Lung (tissue), 11 donors: ENCODE measurements at regions not wholly inside any gene's neighbourhood (a gene's known extent, or its start where the extent isn't known, plus 50 kb on each side); places are given as distances from the start of the nearest gene placed in this dataset.

ENCODE experiments used
- ATAC-seq: fragments of 200-7000 bp; cut with Tn5 transposase; one replicate; pipeline ENCODE4 v1.9.1; 2020; ENCODE audit warnings: moderate number of reproducible peaks; ENCODE audit not compliant: insufficient read depth, low FRiP score
- DNase-seq, 3 donors: peaks; one replicate each; pipeline ENCODE4 v3.0.0-alpha.2; 2013 to 2017
- H3K27ac ChIP-seq, 2 donors: one replicate each; pipeline ENCODE4 v1.5.1; 2013; ENCODE audit warnings: mild to moderate bottlenecking in 2 of 2, moderate library complexity in 2 of 2, control low read depth in 1 of 2, inconsistent platforms in 1 of 2, low read depth in 1 of 2, low read length in 1 of 2
- H3K27me3 ChIP-seq, 3 donors: one replicate each; pipeline ENCODE4 v1.5.1; 2013; ENCODE audit warnings: low read length in 2 of 3; ENCODE audit not compliant: control insufficient read depth in 3 of 3, insufficient read depth in 3 of 3
- H3K36me3 ChIP-seq, 4 donors: one replicate each; pipeline ENCODE4 v1.5.1; 2013; ENCODE audit warnings: low read length in 4 of 4, mild to moderate bottlenecking in 1 of 4, moderate library complexity in 1 of 4; ENCODE audit not compliant: control insufficient read depth in 4 of 4, insufficient read depth in 4 of 4
- H3K4me1 ChIP-seq, 5 donors: one replicate each; pipeline ENCODE4 v1.5.1; 2013; ENCODE audit warnings: low read length in 5 of 5, mild to moderate bottlenecking in 2 of 5, moderate library complexity in 1 of 5; ENCODE audit not compliant: control insufficient read depth in 5 of 5, insufficient read depth in 5 of 5
- H3K4me3 ChIP-seq: one replicate; pipeline ENCODE4 v1.5.1; 2013; ENCODE audit warnings: mild to moderate bottlenecking, control low read depth, moderate library complexity
- H3K9ac ChIP-seq, 2 donors: one replicate each; pipeline ENCODE4 v1.5.1; 2013; ENCODE audit warnings: low read length in 2 of 2, control low read depth in 1 of 2; ENCODE audit not compliant: insufficient read depth in 1 of 2
- H3K9me3 ChIP-seq, 4 donors: one replicate each; pipeline ENCODE4 v1.5.1; 2013; ENCODE audit warnings: low read length in 3 of 4, mild to moderate bottlenecking in 1 of 4, moderate library complexity in 1 of 4; ENCODE audit not compliant: control insufficient read depth in 4 of 4, insufficient read depth in 3 of 4
- WGBS, 2 donors: extraction: QIAGEN DNeasy Blood & Tissue Kit; methylation state at CpG; one replicate each; pipeline ENCODE4 v1.1.7; 2013; 5-methylcytosine and 5-hydroxymethylcytosine counted together
- TF ChIP-seq, protein P1 (sequence below): IDR thresholded peaks from 2 replicates; pipeline ENCODE4 v1.5.1; 2012; ENCODE audit warnings: mild to moderate bottlenecking; ENCODE audit errors: control extremely low read depth, extremely low read depth
- donor health status: control.
- donor health status: control.
- donor health status: Bipolar disorder and iron deficiency.
- donor health status: healthy.
- donor health status: DM: yes; HTN: yes; CAD: no.

DNA sequence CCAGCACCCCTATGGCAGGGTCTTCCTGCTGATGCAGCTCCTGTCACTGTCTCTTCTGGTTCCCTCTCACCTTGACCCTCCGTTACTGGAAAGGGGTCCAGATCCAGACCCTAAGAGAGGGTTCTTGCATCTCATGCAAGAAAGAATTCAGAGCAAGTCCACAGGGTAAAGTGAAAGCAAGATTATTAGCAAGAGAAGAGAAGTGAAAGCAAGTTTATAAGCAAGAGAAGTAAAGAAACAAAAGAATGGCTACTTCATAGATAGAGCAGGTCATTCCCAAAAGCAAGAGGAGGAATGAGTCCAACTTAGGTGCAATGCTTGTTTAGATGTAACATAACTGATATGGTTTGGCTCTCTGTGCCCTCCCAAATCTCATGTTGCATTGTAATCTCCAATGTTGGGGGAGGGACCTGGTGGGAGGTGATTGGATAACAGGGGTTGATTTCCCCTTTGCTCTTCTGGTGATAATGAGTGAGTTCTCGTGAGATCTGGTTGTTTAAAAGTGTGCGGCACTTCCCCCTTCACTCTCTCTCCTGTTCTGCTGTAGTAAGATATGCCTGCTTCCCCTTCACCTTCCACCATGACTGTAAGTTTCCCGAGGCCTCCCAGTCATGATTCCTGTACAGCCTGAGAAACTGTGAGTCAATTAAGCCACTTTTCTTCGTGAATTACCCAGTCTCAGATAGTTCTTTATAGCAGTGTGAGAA lies 183.3 kb downstream of the MED10 start:
- Histone ChIP-seq H3K9ac (no peak overlapping the region), H3K27ac (no peak overlapping the region), H3K4me1 (no peaks in the 10 kb centered on the region), H3K36me3 (no peaks in the 10 kb centered on the region), H3K27me3 (no peaks in the 10 kb centered on the region), H3K9me3 (peaks cover 0 to 1% (median 0%) of the 10 kb centered on the region in 4 donors), H3K4me3 (no peak overlapping the region)
- 59 to 64% methylated on average over 5 of the region's 5 CpGs for WGBS, 2 donors
- DNase-seq: no peak
- TF ChIP-seq, protein P1, sequence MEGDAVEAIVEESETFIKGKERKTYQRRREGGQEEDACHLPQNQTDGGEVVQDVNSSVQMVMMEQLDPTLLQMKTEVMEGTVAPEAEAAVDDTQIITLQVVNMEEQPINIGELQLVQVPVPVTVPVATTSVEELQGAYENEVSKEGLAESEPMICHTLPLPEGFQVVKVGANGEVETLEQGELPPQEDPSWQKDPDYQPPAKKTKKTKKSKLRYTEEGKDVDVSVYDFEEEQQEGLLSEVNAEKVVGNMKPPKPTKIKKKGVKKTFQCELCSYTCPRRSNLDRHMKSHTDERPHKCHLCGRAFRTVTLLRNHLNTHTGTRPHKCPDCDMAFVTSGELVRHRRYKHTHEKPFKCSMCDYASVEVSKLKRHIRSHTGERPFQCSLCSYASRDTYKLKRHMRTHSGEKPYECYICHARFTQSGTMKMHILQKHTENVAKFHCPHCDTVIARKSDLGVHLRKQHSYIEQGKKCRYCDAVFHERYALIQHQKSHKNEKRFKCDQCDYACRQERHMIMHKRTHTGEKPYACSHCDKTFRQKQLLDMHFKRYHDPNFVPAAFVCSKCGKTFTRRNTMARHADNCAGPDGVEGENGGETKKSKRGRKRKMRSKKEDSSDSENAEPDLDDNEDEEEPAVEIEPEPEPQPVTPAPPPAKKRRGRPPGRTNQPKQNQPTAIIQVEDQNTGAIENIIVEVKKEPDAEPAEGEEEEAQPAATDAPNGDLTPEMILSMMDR: no peak
- no peak for ATAC-seq

DNA sequence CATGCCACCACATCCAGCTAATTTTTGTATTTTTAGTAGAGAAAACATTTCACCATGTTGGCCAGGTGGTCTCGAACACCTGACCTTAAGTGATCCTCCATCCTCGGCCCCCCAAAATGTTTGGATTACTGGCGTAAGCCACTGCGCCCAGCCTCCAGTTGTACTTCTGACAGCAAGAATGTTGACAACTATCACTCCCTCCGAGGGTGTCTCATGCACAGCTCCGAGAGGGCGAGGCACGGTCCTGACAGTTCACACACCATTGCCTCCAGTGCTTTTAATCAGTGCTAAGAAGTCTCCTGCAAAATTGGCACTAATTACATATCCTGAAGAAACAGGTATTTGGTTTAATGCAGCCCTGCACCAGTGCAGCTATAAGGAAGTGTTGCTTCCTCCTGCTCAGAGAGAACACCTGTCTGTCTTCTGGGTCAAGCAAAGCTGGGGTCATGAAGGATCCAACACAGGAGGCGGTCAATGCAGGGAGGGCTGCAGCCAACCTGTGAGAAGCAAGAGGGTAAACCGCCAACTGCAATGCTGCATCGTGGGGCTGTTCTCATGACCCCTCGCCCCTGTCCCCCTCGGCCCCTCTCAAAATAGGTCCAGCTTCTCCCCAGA lies 184.0 kb downstream of the MED10 start:
- Histone ChIP-seq H3K27ac (no peak overlapping the region), H3K27me3 (no peaks in the 10 kb centered on the region), H3K4me1 (no peaks in the 10 kb centered on the region), H3K9me3 (peaks cover 0 to 1% (median 0%) of the 10 kb centered on the region in 4 donors), H3K4me3 (no peak overlapping the region), H3K9ac (no peak overlapping the region), H3K36me3 (no peaks in the 10 kb centered on the region)
- no peak for ATAC-seq
- TF ChIP-seq, protein P1: no peak
- 91 to 92% methylated on average over 13 of the region's 13 CpGs for WGBS, 2 donors
- no peak for DNase-seq

DNA sequence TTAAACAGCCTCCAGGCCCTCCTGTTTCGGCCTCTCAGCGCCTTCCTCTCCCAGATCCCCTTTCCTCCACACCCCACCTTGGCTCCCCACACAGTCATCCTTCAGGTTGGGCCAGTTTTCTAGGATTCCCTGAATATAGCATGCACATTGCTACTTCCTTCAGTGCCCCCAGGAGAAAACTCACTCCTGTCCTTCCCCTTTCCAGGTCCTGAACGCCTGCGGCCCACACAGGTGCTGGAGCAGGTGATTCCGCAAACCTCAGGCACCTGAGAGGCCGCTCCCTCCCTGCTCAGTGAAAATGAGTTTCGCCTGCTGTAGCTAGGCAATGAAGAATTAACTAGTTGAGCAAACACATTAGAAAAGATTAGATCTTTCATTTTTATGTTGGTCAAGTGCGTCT lies 185.0 kb downstream of the MED10 start:
- ATAC-seq (no peak), DNase-seq (peak in 2 of 3 donors; percentile 5 to 29)
- H3K9ac ChIP-seq: no peak overlapping the region
- H3K27ac ChIP-seq: no peak overlapping the region
- H3K27me3 ChIP-seq: no peaks in the 10 kb centered on the region
- TF ChIP-seq, protein P1: no peak
- no peaks in the 10 kb centered on the region for H3K36me3 ChIP-seq
- no peak overlapping the region for H3K4me3 ChIP-seq
- H3K9me3 ChIP-seq: peaks cover 0 to 2% (median 0%) of the 10 kb centered on the region in 4 donors
- no peaks in the 10 kb centered on the region for H3K4me1 ChIP-seq
- WGBS, 2 donors: 73 to 78% methylated on average over 8 of the region's 8 CpGs
